ENCODE measurements at regions not wholly inside any gene's neighbourhood (a gene's known extent, or its start where the extent isn't known, plus 50 kb on each side); places are given as distances from the start of the nearest gene placed in this dataset.

- no peak overlapping the region for H2AFZ ChIP-seq (ENCODE audit: low read depth, low read length)
- H3K27ac ChIP-seq (ENCODE audit: low read length): no peak overlapping the region
- no peaks in the 10 kb centered on the region for H4K20me1 ChIP-seq (ENCODE audit: insufficient read depth)
- H3F3A ChIP-seq (ENCODE audit: insufficient read depth, low read length, poor library complexity, severe bottlenecking): no peaks in the 10 kb centered on the region
- no peaks in the 10 kb centered on the region for H3K36me3 ChIP-seq (ENCODE audit: insufficient read depth, low read length)
- no peaks in the 10 kb centered on the region for H3K9me3 ChIP-seq (ENCODE audit: low read length)
- H3K4me2 ChIP-seq (ENCODE audit: low read length): no peak overlapping the region
- TF ChIP-seq REST (IDR thresholded peaks at IDR 0.05; ENCODE audit: borderline replicate concordance) (no peak), TAF1 (IDR thresholded peaks at IDR 0.05; ENCODE audit: low read depth) (no peak), MXI1 (conservative IDR thresholded peaks at IDR 0.05; ENCODE audit: poor library complexity, severe bottlenecking) (no peak), CTCF (IDR thresholded peaks at IDR 0.05; ENCODE audit: poor library complexity, severe bottlenecking) (no peak), EP300 (conservative IDR thresholded peaks at IDR 0.05; ENCODE audit: poor library complexity, severe bottlenecking) (no peak), POLR2AphosphoS5 (IDR thresholded peaks at IDR 0.05) (no peak), SMC3 (conservative IDR thresholded peaks at IDR 0.05; ENCODE audit: poor library complexity) (no peak), RAD21 (conservative IDR thresholded peaks at IDR 0.05) (no peak), EZH2 (IDR thresholded peaks at IDR 0.05; ENCODE audit: borderline replicate concordance, insufficient read depth, low read length, poor library complexity, severe bottlenecking) (no peak)
- no peak overlapping the region for H3K9ac ChIP-seq (ENCODE audit: low read length)
- H3K4me3 ChIP-seq (ENCODE audit: low read length): no peak overlapping the region
- no peaks in the 10 kb centered on the region for H3K9me2 ChIP-seq (ENCODE audit: insufficient read depth, low read length)
- H3K27me3 ChIP-seq (ENCODE audit: insufficient read depth, low read depth, low read length): no peaks in the 10 kb centered on the region
- no peaks in the 10 kb centered on the region for H3K79me2 ChIP-seq (replicated peaks; ENCODE audit: insufficient read depth, low read length)
Measured at GRCh38 chr18:46297124-46297523, 192.9 kb downstream of the HAUS1 start.

- no peaks in the 10 kb centered on the region for H3K79me2 ChIP-seq (replicated peaks; ENCODE audit: insufficient read depth, low read length)
- H3K27ac ChIP-seq (ENCODE audit: low read length): no peak overlapping the region
- H3F3A ChIP-seq (ENCODE audit: insufficient read depth, low read length, poor library complexity, severe bottlenecking): no peaks in the 10 kb centered on the region
- no peak overlapping the region for H3K9ac ChIP-seq (ENCODE audit: low read length)
- no peaks in the 10 kb centered on the region for H4K20me1 ChIP-seq (ENCODE audit: insufficient read depth)
- no peaks in the 10 kb centered on the region for H3K27me3 ChIP-seq (ENCODE audit: insufficient read depth, low read depth, low read length)
- no peaks in the 10 kb centered on the region for H3K9me2 ChIP-seq (ENCODE audit: insufficient read depth, low read length)
- H3K9me3 ChIP-seq (ENCODE audit: low read length): no peaks in the 10 kb centered on the region
- TF ChIP-seq SMC3 (conservative IDR thresholded peaks at IDR 0.05; ENCODE audit: poor library complexity) (no peak), EP300 (conservative IDR thresholded peaks at IDR 0.05; ENCODE audit: poor library complexity, severe bottlenecking) (no peak), REST (IDR thresholded peaks at IDR 0.05; ENCODE audit: borderline replicate concordance) (no peak), RAD21 (conservative IDR thresholded peaks at IDR 0.05) (no peak), CTCF (IDR thresholded peaks at IDR 0.05; ENCODE audit: poor library complexity, severe bottlenecking) (no peak), TAF1 (IDR thresholded peaks at IDR 0.05; ENCODE audit: low read depth) (no peak), MXI1 (conservative IDR thresholded peaks at IDR 0.05; ENCODE audit: poor library complexity, severe bottlenecking) (no peak), EZH2 (IDR thresholded peaks at IDR 0.05; ENCODE audit: borderline replicate concordance, insufficient read depth, low read length, poor library complexity, severe bottlenecking) (no peak), POLR2AphosphoS5 (IDR thresholded peaks at IDR 0.05) (no peak)
- H2AFZ ChIP-seq (ENCODE audit: low read depth, low read length): no peak overlapping the region
- H3K4me2 ChIP-seq (ENCODE audit: low read length): no peak overlapping the region
- H3K4me3 ChIP-seq (ENCODE audit: low read length): no peak overlapping the region
- H3K36me3 ChIP-seq (ENCODE audit: insufficient read depth, low read length): no peaks in the 10 kb centered on the region
Measured at GRCh38 chr18:46297621-46298020, 193.4 kb downstream of the HAUS1 start.

Data from neural cell (in vitro differentiated cells).